Muscle layer of duodenum (tissue), 2 donors: ENCODE measurements at regions not wholly inside any gene's neighbourhood (a gene's known extent, or its start where the extent isn't known, plus 50 kb on each side); places are given as distances from the start of the nearest gene placed in this dataset.
"Not testable (repeated sequence)": the region's sequence is repeated elsewhere in the genome, so short reads cannot be mapped to it uniquely, and the experiment has no call there.

Experiments
- H3K27ac ChIP-seq: one replicate; pipeline ENCODE4 v1.7.0; 2013; ENCODE audit warnings: mild to moderate bottlenecking, low read length
- H3K27me3 ChIP-seq: one replicate; pipeline ENCODE4 v1.7.0; 2013; ENCODE audit warnings: low read depth, mild to moderate bottlenecking, control low read depth, low read length
- H3K36me3 ChIP-seq, 2 donors: one replicate each; pipeline ENCODE4 v1.7.0; 2013; ENCODE audit warnings: low read length in 2 of 2, control low read depth in 1 of 2, mild to moderate bottlenecking in 1 of 2; ENCODE audit not compliant: insufficient read depth in 2 of 2, control insufficient read depth in 1 of 2
- H3K4me1 ChIP-seq, 2 donors: one replicate each; pipeline ENCODE4 v1.7.0; 2013; ENCODE audit warnings: low read length in 2 of 2, mild to moderate bottlenecking in 2 of 2, control low read depth in 1 of 2, moderate library complexity in 1 of 2; ENCODE audit not compliant: insufficient read depth in 2 of 2, control insufficient read depth in 1 of 2
- H3K4me3 ChIP-seq, 2 donors: one replicate each; pipeline ENCODE4 v1.7.0; 2013; ENCODE audit warnings: low read length in 2 of 2, low read depth in 1 of 2, mild to moderate bottlenecking in 1 of 2
- H3K9me3 ChIP-seq, 2 donors: one replicate each; pipeline ENCODE4 v1.7.0; 2013; ENCODE audit warnings: low read length in 2 of 2, control low read depth in 1 of 2, mild to moderate bottlenecking in 1 of 2; ENCODE audit not compliant: control insufficient read depth in 1 of 2
- donor health status: healthy.

DNA sequence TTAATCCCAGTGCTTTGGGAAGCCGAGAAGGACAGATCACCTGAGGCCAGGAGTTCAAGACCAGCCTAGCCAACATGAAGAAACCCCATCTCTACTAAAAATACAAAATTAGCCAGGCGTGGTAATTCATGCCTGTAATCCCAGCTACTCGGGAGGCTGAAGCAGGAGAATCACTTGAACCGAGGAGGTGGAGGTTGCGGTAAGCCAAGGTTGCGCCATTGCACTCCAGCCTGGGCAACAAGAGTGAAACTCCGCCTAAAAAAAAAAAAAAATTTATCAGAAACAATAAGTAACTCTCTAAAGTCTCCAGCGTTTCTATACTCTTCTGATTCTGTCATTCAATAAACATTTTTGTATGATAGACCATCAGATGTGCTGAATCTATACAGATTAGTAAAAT, 55.7 kb upstream of the FNDC3B start:
- not testable (repeated sequence) for H3K27me3 ChIP-seq, H3K4me1 ChIP-seq, H3K9me3 ChIP-seq, H3K4me3 ChIP-seq, H3K27ac ChIP-seq, H3K36me3 ChIP-seq

DNA sequence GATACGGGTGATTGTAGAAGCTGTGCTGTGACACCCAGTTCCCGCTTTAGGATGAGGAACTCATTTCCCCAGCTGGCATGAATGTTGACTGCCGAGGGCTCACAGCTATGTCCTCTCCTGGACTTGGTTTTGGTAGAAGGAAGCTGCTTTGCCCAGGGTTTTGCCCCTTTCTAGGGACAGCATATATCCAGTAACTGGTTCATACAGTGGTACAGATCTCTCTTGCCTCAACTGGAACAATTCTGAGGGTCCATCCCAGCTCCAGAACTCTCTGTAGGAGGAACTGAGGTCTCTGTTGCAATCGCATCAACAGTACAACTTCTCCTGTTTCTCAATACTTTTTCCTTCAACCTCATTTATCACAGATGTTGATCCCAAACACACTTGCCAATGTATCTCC, 54.5 kb upstream of the FNDC3B start:
- H3K27me3 ChIP-seq = no peaks in the 10 kb centered on the region
- H3K9me3 ChIP-seq = no peaks in the 10 kb centered on the region
- H3K4me1 ChIP-seq = no peaks in the 10 kb centered on the region
- H3K4me3 ChIP-seq = no peak overlapping the region
- H3K27ac ChIP-seq = no peak overlapping the region
- H3K36me3 ChIP-seq = no peaks in the 10 kb centered on the region

DNA sequence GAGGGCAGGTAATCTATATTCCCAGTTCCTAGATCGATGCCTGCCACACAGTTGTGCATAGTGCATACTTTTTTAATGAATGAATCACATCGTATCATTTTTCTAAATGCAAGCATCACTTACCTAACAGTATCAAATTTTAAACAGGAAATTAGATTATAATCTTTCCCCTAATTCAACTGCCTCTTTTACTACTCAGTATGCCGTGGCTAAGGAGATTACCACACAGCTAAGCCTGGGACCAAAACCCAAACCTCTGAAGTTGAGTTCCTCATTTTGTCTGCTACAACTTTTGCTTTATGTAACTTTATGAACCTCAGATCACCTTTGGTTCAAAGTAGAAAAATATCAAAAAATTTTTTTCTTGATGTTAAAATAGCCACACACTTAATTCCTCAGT, 53.2 kb upstream of the FNDC3B start:
- Histone ChIP-seq H3K27ac (no peak overlapping the region), H3K4me1 (no peaks in the 10 kb centered on the region), H3K9me3 (no peaks in the 10 kb centered on the region), H3K4me3 (no peak overlapping the region), H3K27me3 (no peaks in the 10 kb centered on the region), H3K36me3 (no peaks in the 10 kb centered on the region)

DNA sequence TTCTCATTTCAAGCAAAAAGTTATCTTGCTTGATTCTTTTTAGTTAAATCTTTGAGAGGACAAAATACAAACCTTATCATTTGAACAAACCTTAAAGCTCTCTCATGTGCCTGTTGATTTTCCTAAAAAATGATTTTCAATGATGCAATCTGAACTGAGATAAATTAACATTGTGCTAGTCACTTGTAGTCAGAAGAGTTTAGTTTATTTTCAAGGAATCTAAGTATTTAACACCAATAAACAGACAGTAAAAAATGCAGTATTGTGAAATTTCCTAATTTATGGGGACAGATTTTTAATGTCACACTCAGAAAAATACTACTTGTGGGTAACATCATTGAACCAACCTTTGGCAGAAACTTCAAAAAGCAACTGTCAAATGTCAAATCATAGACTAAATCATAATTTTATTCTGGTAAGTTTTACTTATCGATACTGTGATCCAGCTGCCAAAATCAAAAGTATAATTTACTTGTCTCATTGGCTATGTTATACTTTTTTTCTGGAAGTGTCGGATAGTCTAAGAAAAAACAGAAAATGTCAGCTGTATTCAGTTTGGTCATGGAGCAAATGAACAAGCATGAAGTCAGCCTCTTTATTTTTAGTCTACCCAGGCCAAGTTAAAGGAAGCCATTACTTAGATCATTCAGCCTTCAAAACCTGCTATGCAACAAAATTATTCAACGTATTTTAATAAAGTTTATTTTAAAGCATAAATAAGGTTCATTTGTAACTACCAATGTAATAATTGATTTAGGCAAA, 52.4 kb upstream of the FNDC3B start:
- Histone ChIP-seq H3K36me3 (no peaks in the 10 kb centered on the region), H3K4me1 (no peaks in the 10 kb centered on the region), H3K27me3 (no peaks in the 10 kb centered on the region), H3K27ac (peak overlapping the region; percentile 37), H3K9me3 (no peaks in the 10 kb centered on the region), H3K4me3 (no peak overlapping the region)
